T follicular helper cell (primary cell): ENCODE measurements at regions not wholly inside any gene's neighbourhood (a gene's known extent, or its start where the extent isn't known, plus 50 kb on each side); places are given as distances from the start of the nearest gene placed in this dataset.
"Not testable (repeated sequence)": the region's sequence is repeated elsewhere in the genome, so short reads cannot be mapped to it uniquely, and the experiment has no call there.

ENCODE experiments used
- DNase-seq: peaks from one replicate; pipeline ENCODE4 v3.0.0-alpha.2; 2020; ENCODE audit warnings: low read depth

DNA sequence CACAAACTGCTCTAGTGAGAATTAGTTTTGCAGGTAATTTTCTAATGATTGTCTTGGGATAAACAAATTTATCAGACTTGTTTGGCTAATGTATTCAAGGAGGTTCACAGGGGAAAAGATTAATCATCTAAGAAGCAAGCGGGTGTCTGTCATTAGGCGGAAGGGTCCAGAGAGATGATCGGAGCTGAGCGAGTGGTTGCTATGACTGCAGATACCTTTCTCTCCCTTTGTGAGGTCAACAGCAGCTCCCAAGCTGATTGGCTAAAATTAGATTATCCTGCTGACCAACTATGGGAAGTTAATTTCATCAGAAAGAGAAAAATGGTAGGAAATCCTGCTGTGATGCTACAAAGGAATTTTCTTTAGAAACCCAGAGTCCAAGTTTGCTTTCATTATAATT, 276.0 kb downstream of the SOX2 start:
- DNase-seq: no peak

DNA sequence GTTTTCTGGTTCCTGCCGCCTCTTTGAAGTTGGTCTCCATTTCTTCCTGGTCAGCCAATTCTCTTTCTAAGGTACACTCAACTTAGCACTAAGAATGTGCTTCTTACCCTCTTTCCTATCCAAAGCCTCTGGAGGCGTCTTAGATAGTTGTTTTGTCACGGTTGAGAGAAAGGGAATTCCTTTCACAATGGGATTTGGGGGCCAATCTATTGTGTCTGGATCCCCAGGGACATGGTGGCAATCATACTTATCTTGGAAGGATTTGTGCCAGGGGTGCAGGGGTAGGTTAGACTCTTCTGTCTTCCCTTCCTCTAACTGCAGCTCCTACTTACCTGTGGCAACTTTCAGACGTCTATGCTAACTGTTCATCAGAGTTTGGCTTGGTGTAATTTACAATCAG, 287.1 kb downstream of the SOX2 start:
- DNase-seq: no peak

DNA sequence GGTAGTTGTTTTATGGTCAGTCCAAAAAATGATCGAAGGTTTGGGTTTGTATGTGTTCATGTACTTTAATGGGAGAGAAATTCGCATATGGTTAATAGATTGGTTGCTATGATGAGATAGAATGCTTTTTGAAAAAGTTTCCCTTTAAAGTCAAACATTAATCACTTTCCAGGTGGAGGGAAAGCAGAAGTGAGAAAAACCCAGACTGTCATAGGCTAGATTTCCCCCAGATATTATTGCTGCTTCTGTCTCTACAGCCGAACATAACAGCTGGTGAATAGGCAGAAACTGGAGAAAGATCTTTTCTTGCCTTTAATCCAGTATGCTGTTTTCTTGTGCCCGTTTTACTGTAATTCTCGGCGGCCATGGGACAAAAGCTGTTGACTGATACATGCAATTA, 287.6 kb downstream of the SOX2 start:
- no peak for DNase-seq

DNA sequence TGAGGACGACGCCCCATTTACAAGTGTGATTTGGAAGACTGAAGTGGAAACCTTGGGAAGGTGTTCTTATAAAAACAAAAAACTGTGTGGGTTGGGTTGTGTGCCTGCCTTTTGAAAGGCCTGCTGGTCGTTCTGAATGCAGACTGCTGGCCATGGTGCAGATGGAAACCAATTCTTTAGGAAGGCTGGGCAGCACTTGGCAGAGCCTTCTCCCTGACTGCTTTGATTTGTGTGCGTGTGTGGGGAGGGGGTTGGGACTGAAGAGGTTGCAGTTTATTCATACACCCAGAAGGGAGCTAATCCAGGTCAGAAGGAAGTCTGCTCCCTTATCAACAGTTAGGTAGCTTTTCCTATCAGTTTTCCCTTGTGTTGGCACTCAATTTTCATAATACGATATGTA, 288.7 kb downstream of the SOX2 start:
- no peak for DNase-seq

DNA sequence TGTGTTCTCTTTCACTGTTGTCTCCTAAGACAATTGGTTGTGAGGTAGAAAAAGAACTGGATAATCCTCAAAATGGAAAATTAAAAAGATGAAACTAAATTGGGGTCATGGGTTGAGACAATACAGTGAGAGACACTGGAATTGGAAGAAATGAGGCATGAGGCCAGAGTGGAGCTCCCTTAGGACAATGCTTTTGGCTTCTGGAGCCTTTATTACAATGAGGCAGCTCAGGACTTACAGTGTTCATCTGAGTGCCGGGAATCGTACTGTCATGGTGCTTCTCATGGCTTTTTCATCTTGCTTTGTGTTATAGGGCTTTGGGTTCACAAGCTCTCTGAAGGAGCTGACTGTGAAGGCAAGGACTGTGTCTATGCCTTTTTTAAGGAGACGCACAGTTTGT, 293.5 kb downstream of the SOX2 start:
- DNase-seq: no peak

DNA sequence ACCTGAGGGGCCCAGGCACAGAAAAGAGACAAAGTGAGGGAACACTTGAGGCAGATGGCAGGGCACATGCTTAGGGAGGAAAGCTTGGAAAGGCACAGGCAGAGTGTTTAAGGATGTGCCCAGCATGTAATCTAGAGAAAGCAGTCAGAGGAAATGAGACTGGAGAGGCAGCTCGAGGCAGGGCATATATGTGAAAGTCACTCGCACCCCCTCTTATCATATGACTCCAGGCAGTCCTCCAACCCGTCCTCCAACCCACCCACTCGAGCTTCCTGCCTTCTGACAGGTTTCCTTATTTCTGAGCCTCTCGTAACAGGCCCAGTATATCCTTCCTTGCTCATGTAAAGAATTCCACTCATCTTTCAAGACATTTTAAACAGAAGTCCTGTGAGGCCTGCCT, 294.0 kb downstream of the SOX2 start:
- DNase-seq: no peak

DNA sequence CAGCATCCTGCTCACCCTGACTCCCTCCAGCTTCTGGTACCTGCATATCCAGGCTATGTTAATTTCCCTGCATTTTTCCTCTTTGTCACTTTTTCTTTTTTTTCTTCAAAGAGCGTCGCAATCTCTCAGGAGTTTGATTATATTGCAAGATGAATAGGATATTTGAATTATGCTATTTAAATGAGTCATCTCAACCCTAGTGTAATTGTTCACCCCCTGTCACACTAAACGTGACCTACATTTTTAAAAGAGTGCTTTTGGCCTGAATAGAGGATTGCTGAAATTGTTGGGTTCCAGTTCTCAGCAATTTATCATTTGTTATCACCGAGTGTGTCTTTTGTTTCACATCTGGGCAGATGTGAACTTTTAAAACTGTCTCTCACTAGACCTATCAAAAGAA, 294.7 kb downstream of the SOX2 start:
- no peak for DNase-seq

DNA sequence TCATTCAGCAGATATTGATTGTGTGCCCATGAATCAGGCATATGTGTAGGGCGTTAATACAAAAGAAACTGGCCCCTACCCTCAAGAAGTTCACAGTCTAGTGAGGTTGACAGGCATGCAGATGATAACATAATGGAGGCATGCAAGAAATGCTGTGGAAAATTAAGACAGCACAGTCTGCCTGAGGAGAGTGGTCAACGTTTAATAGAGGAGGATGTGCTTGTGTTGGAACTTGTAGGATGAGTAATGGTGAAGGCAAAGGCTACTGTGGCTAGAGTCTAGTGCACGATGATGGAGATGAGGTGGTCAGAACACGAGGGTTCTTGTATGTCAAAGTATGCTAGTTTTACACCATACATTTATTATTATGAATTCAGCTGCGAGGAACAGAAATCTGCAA, 295.7 kb downstream of the SOX2 start:
- DNase-seq: no peak

DNA sequence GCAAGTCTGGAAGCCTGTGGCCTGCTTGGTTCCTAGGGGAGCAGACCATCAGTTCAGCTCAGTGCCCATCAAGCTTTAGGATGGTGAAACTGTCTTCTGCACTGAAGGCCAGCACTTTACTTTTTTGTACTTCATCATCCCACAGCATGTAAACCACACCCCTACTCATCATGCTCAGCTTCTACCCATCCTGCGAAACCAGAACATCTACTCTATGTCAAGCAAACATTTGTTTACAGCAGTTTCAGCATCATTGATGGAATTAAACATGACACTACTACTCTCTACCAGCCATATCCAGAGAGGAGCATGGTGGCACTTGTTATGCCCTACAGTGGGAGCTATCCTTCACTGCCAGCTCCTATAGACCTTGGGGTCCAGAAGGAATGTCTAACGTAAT, 306.6 kb downstream of the SOX2 start:
- DNase-seq: no peak

DNA sequence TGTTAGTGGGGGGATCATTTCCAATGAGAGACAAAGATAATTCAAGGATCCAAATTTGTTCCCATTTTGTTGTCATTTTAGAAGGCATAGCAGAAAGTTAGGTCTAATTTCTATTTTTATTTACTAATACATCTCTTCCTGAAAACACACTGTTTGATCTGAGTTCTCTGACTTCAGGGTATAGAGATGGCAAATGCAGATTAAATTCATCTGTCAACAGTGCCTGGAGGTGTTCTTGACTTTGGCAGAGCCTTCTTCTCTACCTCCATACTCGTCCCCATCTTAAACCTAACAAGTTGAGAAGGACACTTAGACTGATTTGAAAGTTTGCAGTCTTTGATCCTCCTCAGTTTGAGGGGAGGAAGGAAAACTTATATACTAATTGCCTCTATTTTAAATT, 308.2 kb downstream of the SOX2 start:
- no peak for DNase-seq

DNA sequence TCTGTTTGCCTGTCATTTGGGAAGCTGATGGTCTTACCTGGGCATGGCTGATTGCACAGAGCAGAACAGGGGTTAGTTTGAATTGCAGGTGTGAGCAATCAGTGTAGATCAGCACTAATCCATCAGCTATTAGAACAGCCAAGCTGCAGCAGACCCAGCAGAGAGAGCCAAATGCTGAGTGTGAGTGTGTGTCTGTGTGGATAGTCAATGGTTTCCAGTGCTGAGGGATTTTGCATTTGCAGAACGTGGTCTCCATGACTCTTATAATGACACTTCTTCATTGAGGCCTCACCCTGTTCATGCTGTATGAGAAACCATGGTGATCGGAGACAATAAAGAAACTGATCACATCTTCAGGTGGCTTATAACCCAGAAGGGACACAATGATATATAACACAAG, 312.1 kb downstream of the SOX2 start:
- no peak for DNase-seq

DNA sequence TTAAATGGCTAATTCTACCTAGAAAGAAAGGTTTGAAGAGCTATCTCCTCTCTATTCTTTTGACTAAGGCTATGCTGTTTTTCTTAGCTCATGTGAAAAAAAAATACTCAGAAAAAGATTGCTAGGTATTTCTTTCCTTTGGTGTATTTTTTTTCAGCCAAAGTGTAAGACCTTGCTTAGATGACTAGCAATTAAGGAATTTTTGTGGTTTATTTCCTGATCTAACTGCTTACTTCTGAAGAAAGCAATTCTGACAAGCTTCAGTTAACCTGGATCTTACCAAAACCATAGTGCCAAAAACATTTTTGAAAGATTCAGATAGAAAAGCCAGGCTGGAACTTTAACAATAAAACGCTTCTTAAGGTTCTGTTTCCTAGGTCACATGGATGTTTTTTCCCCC, 315.6 kb downstream of the SOX2 start:
- no peak for DNase-seq

DNA sequence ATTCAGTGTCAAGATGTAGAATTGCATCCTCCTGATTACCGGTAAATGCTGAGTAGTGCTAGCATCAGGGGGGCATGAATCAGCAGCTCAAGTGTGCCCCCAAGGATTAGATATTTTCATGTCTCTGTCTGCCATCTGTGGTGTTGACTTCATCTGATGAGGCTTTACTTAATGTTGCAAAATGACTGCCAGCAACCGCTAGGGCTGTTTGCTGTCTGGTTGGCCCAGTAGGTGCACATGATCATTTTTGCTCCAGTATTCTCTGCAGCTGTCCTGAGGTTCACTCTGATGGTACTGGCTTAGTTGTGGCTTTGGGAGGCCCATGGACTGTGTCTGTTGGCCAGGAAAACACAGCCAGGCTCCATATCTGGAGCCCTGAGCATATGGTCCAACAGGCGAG, 316.4 kb downstream of the SOX2 start:
- DNase-seq: no peak

DNA sequence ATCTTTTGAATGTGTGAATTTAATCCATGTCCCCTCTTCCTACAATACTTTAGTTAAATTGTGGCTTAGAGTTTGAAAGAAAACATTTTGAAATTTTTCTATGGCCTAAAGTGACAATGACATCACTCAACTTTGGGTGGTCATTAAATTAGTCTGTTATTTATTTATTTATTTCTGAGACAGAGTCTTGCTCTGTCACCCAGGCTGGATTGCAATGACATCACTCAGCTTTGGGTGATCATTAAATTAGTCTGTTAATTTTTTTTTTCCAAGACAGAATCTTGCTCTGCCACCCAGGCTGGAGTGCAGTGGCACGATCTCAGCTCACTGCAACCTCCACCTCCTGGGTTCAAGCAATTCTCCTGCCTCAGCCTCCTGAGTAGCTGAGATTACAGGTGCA, 322.5 kb downstream of the SOX2 start:
- not testable (repeated sequence) for DNase-seq

DNA sequence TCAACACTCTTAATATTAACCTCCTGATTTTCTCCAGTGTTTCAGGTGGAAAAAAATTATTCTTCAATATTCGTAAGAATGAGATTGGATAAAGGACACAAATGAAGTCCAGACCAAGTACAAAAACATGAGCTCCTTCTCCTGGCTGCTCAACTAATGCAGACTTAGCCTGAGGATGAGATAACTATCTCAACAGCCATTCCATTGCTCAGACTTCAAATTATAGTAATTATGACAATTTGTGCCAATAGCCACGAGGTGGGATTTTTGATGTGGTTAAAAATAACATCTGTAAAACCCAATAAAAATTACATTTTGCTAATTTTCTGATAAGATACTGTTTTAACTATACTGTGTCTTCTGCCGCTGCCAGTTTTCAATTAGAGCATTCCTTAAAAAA, 323.6 kb downstream of the SOX2 start:
- no peak for DNase-seq

DNA sequence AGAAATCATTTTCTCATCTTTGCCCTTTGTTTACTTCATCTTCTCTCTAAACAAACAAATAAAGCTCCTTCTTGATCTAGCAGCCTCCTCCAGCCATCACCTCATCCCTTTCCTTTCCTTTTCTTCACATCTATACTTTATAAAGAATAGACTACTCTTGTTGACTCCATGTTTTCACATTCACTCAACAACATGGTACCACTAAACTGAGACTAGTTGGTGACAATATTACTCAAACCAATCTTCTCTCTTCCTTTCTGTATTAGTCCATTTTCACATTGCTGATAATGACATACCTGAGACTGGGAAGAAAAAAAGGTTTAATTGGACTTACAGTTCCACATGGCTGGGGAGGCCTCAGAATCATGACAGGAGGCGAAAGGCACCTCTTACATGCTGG, 324.7 kb downstream of the SOX2 start:
- DNase-seq: no peak

DNA sequence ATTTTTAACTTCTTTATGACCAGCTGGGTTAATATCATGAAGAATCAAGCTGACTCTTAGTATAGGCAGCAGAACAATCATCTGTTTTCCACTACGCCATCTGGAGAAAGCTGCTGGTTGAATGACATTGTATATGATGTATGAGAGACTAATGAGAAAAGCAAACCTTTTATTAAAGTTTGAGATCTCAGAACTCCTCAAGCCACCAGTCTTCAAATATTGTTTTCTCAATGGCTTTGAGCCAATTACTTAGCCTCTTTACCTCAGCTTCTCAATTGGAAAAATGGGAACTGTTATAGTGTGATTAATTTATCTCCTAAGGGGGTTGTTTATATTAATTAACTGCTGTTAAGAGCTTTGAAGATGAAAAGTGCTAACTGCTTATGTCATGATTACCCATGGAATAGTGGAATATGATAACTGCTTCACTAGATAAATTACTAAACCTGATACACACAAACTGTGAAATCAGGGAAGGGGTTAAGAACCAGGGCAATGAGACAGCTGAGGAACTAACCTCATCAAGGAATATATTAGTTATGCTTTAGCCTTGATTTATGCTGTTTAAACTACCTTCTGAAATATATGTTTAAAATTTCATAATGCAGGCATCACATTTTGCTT, 330.1 kb downstream of the SOX2 start:
- no peak for DNase-seq

DNA sequence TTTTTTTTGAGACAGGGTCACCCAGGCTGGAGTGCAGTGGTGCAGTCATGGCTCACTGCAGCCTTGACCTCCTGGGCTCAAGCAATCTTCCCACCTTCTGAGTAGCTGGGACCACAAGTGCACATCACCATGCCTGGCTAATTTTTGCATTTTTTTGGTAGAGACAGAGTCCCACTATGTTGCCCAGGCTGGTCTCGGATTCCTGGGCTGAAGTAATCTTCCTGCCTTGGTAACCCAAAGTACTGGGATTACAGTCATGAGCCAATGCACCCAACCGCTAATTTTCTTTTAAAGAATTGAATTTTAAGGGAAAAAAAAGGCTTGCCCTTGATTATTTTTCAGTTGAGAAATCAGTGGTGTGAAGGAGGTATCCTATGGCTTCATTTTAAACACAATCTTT, 334.0 kb downstream of the SOX2 start:
- DNase-seq: no peak

DNA sequence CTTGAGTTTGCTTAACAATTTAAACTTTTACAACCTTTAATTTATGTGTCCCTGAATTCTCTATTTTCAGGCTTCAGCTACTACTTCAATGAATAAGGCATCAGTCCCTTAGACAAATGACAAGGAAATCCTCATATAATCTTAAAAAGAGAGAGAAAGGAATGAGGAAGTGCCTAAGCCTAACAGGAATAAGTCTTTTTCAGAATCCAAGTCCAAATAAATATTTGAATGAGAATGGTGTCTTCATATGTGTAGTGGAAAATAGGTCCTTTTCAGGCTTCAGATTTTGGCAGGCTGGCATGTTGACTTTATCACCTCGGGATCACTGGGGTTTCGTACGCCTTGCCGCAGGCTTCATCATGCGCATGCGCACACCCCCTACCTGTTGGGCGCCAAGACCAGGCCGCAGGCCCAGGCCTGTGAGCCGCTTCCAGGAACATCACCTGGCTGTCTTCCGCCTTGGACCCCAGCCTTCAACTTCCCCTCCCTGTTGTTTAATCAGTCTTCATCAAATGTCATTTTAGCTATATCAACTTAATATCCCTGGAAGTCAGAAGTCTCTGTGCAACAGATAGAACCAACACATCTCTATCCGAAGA, 334.5 kb downstream of the SOX2 start:
- DNase-seq: no peak

DNA sequence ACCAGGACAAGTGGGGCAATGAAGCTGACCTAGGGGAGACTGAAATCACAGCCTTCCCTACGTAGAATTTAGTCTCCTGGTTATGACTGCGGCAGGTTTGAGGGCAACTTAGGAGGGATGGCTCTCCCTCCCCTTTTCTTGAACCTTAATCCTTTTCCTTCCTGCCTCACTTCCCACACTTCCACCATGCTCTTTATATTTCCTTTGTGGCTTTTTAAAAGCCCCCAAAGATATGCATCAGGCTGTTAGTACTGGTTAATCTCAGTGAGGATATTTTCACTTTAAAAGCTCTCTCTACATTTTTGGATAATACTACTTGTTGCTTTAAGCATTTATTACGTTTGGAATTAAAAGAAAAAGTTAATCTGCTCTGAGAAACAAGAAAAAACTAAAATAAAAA, 339.2 kb downstream of the SOX2 start:
- no peak for DNase-seq

DNA sequence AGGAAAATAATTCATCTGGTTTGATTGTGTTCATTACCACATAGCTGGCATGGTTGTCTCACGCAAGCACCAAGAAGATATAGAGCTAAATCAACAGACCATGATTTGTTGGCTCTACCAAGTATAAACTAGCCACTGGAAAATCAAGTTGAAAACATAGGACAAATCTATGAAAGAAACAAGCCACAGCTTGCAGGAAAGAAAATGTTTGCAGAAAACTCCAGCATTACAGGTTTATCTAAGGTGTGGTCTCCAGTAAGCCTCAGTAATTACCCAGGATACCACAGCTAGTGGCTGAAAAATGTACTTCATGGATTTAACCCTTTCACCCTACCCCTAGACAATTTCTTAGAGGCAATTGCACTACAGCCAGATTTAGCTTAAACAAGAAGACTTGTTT, 340.6 kb downstream of the SOX2 start:
- DNase-seq: no peak

DNA sequence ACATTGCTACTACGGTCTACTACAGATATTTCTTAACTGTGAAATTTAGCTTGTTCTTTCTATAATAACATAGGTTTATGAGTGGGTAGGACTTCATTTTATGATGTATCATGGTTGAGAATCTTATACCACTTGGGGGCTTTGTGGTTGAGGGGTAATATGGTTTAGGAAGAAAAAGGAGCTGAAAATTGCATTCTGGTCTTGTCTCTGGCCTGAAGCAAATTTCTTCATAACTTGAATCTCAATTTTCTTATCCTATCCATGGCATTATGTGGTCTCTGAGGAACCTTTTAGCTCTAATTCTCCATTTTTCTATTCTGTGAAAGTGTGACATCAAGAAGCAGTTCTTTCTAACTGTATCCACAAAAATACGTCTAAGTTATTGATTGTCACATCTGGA, 341.0 kb downstream of the SOX2 start:
- DNase-seq: no peak

DNA sequence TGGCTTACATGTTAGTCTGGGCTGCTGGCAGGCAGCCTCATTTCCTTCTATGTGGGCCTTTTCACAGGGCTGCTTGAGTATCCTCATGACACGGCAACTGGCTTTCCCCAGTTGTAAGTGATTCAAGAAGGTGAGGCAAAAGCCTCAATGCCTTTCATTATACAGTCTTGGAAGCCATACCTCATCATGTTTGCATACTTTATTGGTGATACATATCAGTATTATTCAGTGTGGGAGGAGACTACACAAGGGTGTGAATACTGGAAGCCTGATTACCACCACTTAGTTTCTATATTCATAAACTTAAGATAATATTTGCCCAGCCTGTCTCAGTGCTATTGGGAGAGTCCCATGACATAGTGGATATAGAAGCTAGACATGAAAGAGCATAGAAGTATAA, 346.8 kb downstream of the SOX2 start:
- no peak for DNase-seq

DNA sequence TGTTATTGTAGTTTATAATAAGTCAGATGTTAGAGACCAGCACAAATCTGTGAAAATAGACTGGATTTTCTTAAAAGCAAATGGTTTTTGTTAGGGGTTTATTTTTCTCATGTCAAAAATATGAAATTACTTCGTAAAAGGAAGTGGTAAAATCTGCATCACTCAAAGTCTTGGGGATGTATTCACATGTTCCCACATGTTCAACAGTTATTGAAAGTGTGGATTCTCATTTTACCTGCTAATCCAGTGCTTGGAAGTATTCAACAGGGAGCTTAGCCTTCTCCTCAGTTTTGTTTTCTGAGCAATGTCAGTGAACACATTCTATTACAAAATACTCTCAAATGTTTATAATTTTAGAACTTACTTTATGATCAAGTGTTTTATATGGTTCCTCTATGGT, 352.0 kb downstream of the SOX2 start:
- no peak for DNase-seq

DNA sequence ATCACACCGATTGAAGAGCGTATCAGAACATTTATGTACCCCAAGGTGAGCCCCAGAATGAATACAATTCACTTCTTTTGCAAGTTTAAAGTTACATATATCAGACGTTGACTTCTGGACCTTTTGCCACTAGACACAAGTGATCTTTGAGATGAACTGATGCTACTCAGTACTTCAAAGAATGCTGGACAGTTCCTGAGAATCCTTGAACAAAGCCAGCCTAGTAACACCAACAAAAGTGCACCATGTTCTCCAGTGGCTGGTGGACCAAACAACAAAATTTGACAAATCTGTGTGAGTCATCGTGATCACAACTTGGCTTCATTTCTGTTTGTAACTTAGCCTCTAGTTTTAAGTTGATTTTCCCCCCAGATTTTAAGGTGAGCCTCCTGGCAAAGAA, 355.7 kb downstream of the SOX2 start:
- DNase-seq: no peak
